GM12878 (cell line): ENCODE measurements at regions not wholly inside any gene's neighbourhood (a gene's known extent, or its start where the extent isn't known, plus 50 kb on each side); places are given as distances from the start of the nearest gene placed in this dataset.

Experiments
- ATAC-seq: fragments of 200-7000 bp; cut with Tn5 transposase; 3 replicates; pipeline ENCODE4 v1.9.1; 2020; ENCODE audit warnings: mild to moderate bottlenecking, moderate library complexity
- BruUV-seq: library from RNA; stranded (reverse); fragments of 400-500 nt; replicated peaks from 2 replicates; lab custom pipeline; 2021; lab: Mats Ljungman, UMichigan
- CTCF ChIA-PET: fragments of 300-600 bp; sonication (Branson Sonifier 250); formaldehyde crosslinking; extraction: SDS; loops from one replicate; lab custom pipeline; 2021; ENCODE audit warnings: inconsistent platforms; lab: Yijun Ruan, JAX
- POLR2A ChIA-PET: fragments of 350-600 bp; formaldehyde crosslinking; extraction: SDS; loops from one replicate; lab custom pipeline; 2021; ENCODE audit warnings: inconsistent platforms; lab: Charles Lee
- RAD21 ChIA-PET: fragments of 300-600 bp; sonication (Branson Sonifier 250); formaldehyde crosslinking; loops from one replicate; lab custom pipeline; 2023; ENCODE audit warnings: antibody characterized with exemption; ENCODE audit not compliant: unreplicated experiment; lab: Charles Lee
- SMC1A ChIA-PET: fragments of 300-600 bp; sonication (Branson Sonifier 250); formaldehyde crosslinking; loops from one replicate; lab custom pipeline; 2023; ENCODE audit not compliant: unreplicated experiment, uncharacterized antibody; lab: Charles Lee
- DNase-seq: peaks from one replicate; pipeline ENCODE4 v3.0.0-alpha.2; 2011; ENCODE audit warnings: low read depth, low spot score
- FAIRE-seq: peaks from 3 replicates; lab custom pipeline; 2011; peaks lifted over from hg19 to GRCh38; lab: Jason Lieb, UNC
- H2AFZ ChIP-seq: 2 replicates; pipeline ENCODE4 v1.6.0; 2011; ENCODE audit warnings: low read depth, low read length, control low read depth; ENCODE audit not compliant: control insufficient read depth
- H3K27ac ChIP-seq: 2 replicates; pipeline ENCODE4 v1.5.1; 2011; ENCODE audit warnings: control low read depth; ENCODE audit not compliant: control insufficient read depth, insufficient read depth
- H3K27me3 ChIP-seq, 2 experiments: replicated peaks in 1 of 2; 2 replicates each; pipeline versions ENCODE4 v1.6.0 to v1.6.1; 2011; ENCODE audit warnings: low read length in 1 of 2; ENCODE audit not compliant: control insufficient read depth in 2 of 2, insufficient read depth in 2 of 2
- H3K36me3 ChIP-seq, 2 experiments: 2 replicates each; pipeline ENCODE4 v1.5.1; 2011; ENCODE audit warnings: low read length in 1 of 2; ENCODE audit not compliant: control insufficient read depth in 2 of 2, insufficient read depth in 2 of 2
- H3K4me1 ChIP-seq: 2 replicates; pipeline ENCODE4 v1.6.1; 2011; ENCODE audit warnings: mild to moderate bottlenecking, low read length, moderate library complexity, mixed read lengths; ENCODE audit not compliant: control insufficient read depth, insufficient read depth
- H3K4me2 ChIP-seq: 2 replicates; pipeline ENCODE4 v1.6.0; 2011; ENCODE audit warnings: control low read depth; ENCODE audit not compliant: control insufficient read depth, insufficient read depth
- H3K4me3 ChIP-seq: fragments of 200-600 bp; sonication (generic); 2 replicates; pipeline ENCODE4 v1.5.1; 2016
- H3K79me2 ChIP-seq: 2 replicates; pipeline ENCODE4 v1.6.0; 2011; ENCODE audit warnings: low read length; ENCODE audit not compliant: control insufficient read depth, insufficient read depth
- H3K9ac ChIP-seq: 2 replicates; pipeline ENCODE4 v1.8.0; 2011; ENCODE audit warnings: low read length, control low read depth, mixed read lengths; ENCODE audit not compliant: control insufficient read depth, insufficient read depth
- H3K9me3 ChIP-seq: replicated peaks from 3 replicates; pipeline ENCODE4 v1.5.1; 2011; ENCODE audit warnings: mild to moderate bottlenecking, low read length; ENCODE audit not compliant: control insufficient read depth, insufficient read depth
- H4K20me1 ChIP-seq: 2 replicates; pipeline ENCODE4 v1.6.0; 2011; ENCODE audit not compliant: control insufficient read depth, insufficient read depth
- BHLHE40 ChIP-seq, 2 experiments: fragments of 450-650 bp in 1 of 2; IDR thresholded peaks; 2 replicates each; pipeline ENCODE4 v1.6.1; 2011 to 2017; ENCODE audit warnings: low read depth in 2 of 2, borderline replicate concordance in 1 of 2, improper control_type of control experiment in 1 of 2, low read length in 1 of 2, mild to moderate bottlenecking in 1 of 2
- BMI1 ChIP-seq: fragments of 450-650 bp; IDR thresholded peaks from 2 replicates; pipeline ENCODE4 v1.6.1; 2016; ENCODE audit warnings: mild to moderate bottlenecking, moderate library complexity, borderline replicate concordance
- CHD4 ChIP-seq: fragments of 200-600 bp; sonication (generic); IDR thresholded peaks from 2 replicates; pipeline ENCODE4 v1.6.1; 2016; ENCODE audit warnings: mild to moderate bottlenecking
- GATAD2B ChIP-seq: fragments of 450-650 bp; conservative IDR thresholded peaks from 2 replicates; pipeline ENCODE4 v1.6.1; 2017; ENCODE audit warnings: low read depth, mild to moderate bottlenecking, moderate library complexity
- KAT2A ChIP-seq: conservative IDR thresholded peaks from 2 replicates; pipeline ENCODE4 v1.6.1; 2011; ENCODE audit warnings: low read depth, low read length; ENCODE audit not compliant: control insufficient read depth
- NKRF ChIP-seq: fragments of 450-650 bp; conservative IDR thresholded peaks from 2 replicates; pipeline ENCODE4 v1.6.1; 2017; ENCODE audit warnings: mild to moderate bottlenecking, moderate library complexity
- NR2F1 ChIP-seq: fragments of 450-650 bp; conservative IDR thresholded peaks from 2 replicates; pipeline ENCODE4 v1.6.1; 2017; ENCODE audit warnings: mild to moderate bottlenecking
- PAX5 ChIP-seq: IDR thresholded peaks from 2 replicates; pipeline ENCODE4 v1.6.1; 2011; ENCODE audit warnings: low read depth, low read length, borderline replicate concordance
- POLR2AphosphoS5 ChIP-seq: IDR thresholded peaks from 2 replicates; pipeline ENCODE4 v1.6.1; 2011; ENCODE audit warnings: mild to moderate bottlenecking, low read length, inconsistent platforms
- RCOR1 ChIP-seq: conservative IDR thresholded peaks from 2 replicates; pipeline ENCODE4 v1.6.1; 2012; ENCODE audit warnings: low read depth, low read length, improper control_type of control experiment
- SREBF1 ChIP-seq: IDR thresholded peaks from 2 replicates; pipeline ENCODE4 v1.6.1; 2012; ENCODE audit warnings: mild to moderate bottlenecking, low read length
- TCF12 ChIP-seq: IDR thresholded peaks from 2 replicates; pipeline ENCODE4 v1.6.1; 2011; ENCODE audit warnings: low read depth, mild to moderate bottlenecking, low read length
- TCF3 ChIP-seq: IDR thresholded peaks from 2 replicates; pipeline ENCODE4 v1.6.1; 2012; ENCODE audit warnings: low read depth, mild to moderate bottlenecking, low read length, borderline replicate concordance; ENCODE audit not compliant: insufficient read depth
- ZBTB4 ChIP-seq: fragments of 450-650 bp; formaldehyde crosslinking; IDR thresholded peaks from 2 replicates; pipeline ENCODE4 v1.4.0; 2022; ENCODE audit warnings: mild to moderate bottlenecking, moderate library complexity
- WGBS: methylation state at CpG from one replicate; pipeline ENCODE4 v1.1.6; 2016; ENCODE audit warnings: low lambda C conversion rate; ENCODE audit not compliant: insufficient replicate concordance, insufficient coverage; ENCODE audit errors: missing lambda C conversion rate; 5-methylcytosine and 5-hydroxymethylcytosine counted together
- in situ Hi-C: fragments of 300-500 bp; cut with MboI; formaldehyde crosslinking; loops from 9 replicates; pipeline ENCODE4 v1.14.3; 2018; ENCODE audit warnings: mixed read lengths
- intact Hi-C: fragments of 100-400 bp; cut with micrococcal nuclease; formaldehyde crosslinking; loops from one replicate; pipeline ENCODE4 v1.14.2; 2022; ENCODE audit not compliant: unreplicated experiment
- TF ChIP-seq, protein P1 (sequence below): IDR thresholded peaks from 2 replicates; pipeline ENCODE4 v1.6.1; 2012; ENCODE audit warnings: low read depth, low read length, improper control_type of control experiment
- TF ChIP-seq, protein P2 (sequence below): fragments of 450-650 bp; IDR thresholded peaks from 2 replicates; pipeline ENCODE4 v1.6.1; 2017; ENCODE audit warnings: mild to moderate bottlenecking

DNA sequence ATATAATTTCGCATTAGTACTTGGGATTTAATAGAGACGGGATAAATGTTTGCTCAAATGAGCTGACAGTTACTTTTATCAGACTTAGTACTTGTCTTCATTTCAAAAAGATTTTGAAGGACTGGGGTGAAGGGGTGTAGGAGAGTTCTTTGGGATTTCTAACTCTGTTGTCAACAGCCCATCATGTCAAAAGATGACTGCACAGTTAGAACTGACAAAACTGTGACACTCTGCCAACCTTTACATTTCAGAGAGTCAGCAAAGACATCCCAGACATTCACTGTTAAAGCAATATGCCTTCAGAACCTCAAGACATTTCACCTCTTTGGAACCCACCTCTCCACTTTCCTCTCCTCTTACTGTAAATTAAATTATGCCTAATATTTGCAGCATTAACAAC is 285.4 kb upstream of the SPHKAP start:
- POLR2A ChIA-PET: no interaction called here
- TF ChIP-seq TCF12 (no peak), NKRF (no peak), BMI1 (no peak), CHD4 (no peak), RCOR1 (no peak), POLR2AphosphoS5 (no peak), NR2F1 (no peak), SREBF1 (no peak), KAT2A (no peak), TCF3 (no peak), ZBTB4 (CRISPR knock-in tag) (no peak), GATAD2B (no peak), BHLHE40 (IDR thresholded peaks at IDR 0.05; ENCODE audit: borderline replicate concordance in 1 of 2, low read depth in 2 of 2, low read length in 1 of 2) (no peak), PAX5 (no peak)
- TF ChIP-seq, protein P1, sequence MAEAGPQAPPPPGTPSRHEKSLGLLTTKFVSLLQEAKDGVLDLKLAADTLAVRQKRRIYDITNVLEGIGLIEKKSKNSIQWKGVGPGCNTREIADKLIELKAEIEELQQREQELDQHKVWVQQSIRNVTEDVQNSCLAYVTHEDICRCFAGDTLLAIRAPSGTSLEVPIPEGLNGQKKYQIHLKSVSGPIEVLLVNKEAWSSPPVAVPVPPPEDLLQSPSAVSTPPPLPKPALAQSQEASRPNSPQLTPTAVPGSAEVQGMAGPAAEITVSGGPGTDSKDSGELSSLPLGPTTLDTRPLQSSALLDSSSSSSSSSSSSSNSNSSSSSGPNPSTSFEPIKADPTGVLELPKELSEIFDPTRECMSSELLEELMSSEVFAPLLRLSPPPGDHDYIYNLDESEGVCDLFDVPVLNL: no peak
- TF ChIP-seq, protein P2, sequence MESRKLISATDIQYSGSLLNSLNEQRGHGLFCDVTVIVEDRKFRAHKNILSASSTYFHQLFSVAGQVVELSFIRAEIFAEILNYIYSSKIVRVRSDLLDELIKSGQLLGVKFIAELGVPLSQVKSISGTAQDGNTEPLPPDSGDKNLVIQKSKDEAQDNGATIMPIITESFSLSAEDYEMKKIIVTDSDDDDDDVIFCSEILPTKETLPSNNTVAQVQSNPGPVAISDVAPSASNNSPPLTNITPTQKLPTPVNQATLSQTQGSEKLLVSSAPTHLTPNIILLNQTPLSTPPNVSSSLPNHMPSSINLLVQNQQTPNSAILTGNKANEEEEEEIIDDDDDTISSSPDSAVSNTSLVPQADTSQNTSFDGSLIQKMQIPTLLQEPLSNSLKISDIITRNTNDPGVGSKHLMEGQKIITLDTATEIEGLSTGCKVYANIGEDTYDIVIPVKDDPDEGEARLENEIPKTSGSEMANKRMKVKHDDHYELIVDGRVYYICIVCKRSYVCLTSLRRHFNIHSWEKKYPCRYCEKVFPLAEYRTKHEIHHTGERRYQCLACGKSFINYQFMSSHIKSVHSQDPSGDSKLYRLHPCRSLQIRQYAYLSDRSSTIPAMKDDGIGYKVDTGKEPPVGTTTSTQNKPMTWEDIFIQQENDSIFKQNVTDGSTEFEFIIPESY: no peak

More for the DNA sequence above, 285.4 kb upstream of the SPHKAP start:
- no peaks in the 10 kb centered on the region; the same call in 2 of the 3 replicates for H3K9me3 ChIP-seq
- H3K4me1 ChIP-seq: no peaks in the 10 kb centered on the region
- ChIA-PET CTCF (no interaction called here), RAD21 (no interaction called here), SMC1A (no interaction called here)
- H3K4me3 ChIP-seq: no peak overlapping the region
- no peaks in the 10 kb centered on the region for H4K20me1 ChIP-seq
- H2AFZ ChIP-seq: no peak overlapping the region
- 0% methylated on average over 2 of the region's 2 CpGs for WGBS
- H3K79me2 ChIP-seq: no peaks in the 10 kb centered on the region
- in situ Hi-C loops: no loop called here
- FAIRE-seq: no peak
- no peak overlapping the region for H3K27ac ChIP-seq
- no peaks in the 10 kb centered on the region for H3K27me3 ChIP-seq
- H3K36me3 ChIP-seq: no peaks in the 10 kb centered on the region
- H3K9ac ChIP-seq: no peak overlapping the region
- BruUV-seq: no TSS peak
- intact Hi-C loops: no loop called here
- H3K4me2 ChIP-seq: no peak overlapping the region
- DNase-seq: no peak
- ATAC-seq: no peak
